Ishikawa (cell line): ENCODE measurements at regions not wholly inside any gene's neighbourhood (a gene's known extent, or its start where the extent isn't known, plus 50 kb on each side); places are given as distances from the start of the nearest gene placed in this dataset.

Experiments used
- CEBPB ChIP-seq: IDR thresholded peaks from 2 replicates; pipeline ENCODE4 v1.6.1; 2012
- CREB1 ChIP-seq: IDR thresholded peaks from 2 replicates; pipeline ENCODE4 v1.6.1; 2012; ENCODE audit warnings: low read depth
- EGR1 ChIP-seq: IDR thresholded peaks from 2 replicates; pipeline ENCODE4 v1.6.1; 2012
- EP300 ChIP-seq: IDR thresholded peaks from 2 replicates; pipeline ENCODE4 v1.6.1; 2012; ENCODE audit warnings: borderline replicate concordance
- FOXM1 ChIP-seq: IDR thresholded peaks from 2 replicates; pipeline ENCODE4 v1.6.1; 2012; ENCODE audit warnings: low read depth, borderline replicate concordance
- RAD21 ChIP-seq: IDR thresholded peaks from 2 replicates; pipeline ENCODE4 v1.6.1; 2012; ENCODE audit warnings: low read depth
- TAF1 ChIP-seq: IDR thresholded peaks from 2 replicates; pipeline ENCODE4 v1.6.1; 2012; ENCODE audit warnings: low read depth, mild to moderate bottlenecking
- TCF12 ChIP-seq: IDR thresholded peaks from 2 replicates; pipeline ENCODE4 v1.6.1; 2012; ENCODE audit warnings: low read depth
- YY1 ChIP-seq: IDR thresholded peaks from 2 replicates; pipeline ENCODE4 v1.6.1; 2012; ENCODE audit warnings: low read depth
- ZBTB7A ChIP-seq: IDR thresholded peaks from 2 replicates; pipeline ENCODE4 v1.6.1; 2012; ENCODE audit warnings: low read depth
- TF ChIP-seq, protein P1 (sequence below): IDR thresholded peaks from 2 replicates; pipeline ENCODE4 v1.6.1; 2012; ENCODE audit warnings: low read depth, mild to moderate bottlenecking
- TF ChIP-seq, protein P2 (sequence below): IDR thresholded peaks from 2 replicates; pipeline ENCODE4 v1.6.1; 2012
- TF ChIP-seq, protein P3 (sequence below): IDR thresholded peaks from 2 replicates; pipeline ENCODE4 v1.6.1; 2012

DNA sequence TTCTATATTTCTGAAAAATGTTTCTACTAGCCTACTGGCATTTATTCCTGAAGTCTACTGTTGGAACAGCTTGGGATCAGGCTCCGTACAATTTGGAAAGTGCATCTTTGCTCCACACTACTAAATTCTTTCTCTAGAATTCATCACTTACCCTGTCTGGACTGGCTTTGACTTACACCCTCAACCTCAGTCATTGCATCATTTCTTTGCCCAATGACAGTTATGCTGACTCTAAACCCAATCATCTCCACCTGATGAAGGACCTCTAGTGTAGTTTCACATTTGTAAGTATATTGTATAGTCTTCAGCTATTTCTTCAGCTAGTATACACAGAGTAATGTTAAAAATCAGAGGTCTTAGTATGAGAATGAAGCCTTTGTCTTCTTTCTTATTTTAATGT, 359.6 kb upstream of the MC4R start:
- TF ChIP-seq CEBPB: no peak
- no peak for TF ChIP-seq YY1
- TF ChIP-seq EP300: no peak
- TF ChIP-seq EGR1: no peak
- no peak for TF ChIP-seq RAD21
- TF ChIP-seq, protein P1, sequence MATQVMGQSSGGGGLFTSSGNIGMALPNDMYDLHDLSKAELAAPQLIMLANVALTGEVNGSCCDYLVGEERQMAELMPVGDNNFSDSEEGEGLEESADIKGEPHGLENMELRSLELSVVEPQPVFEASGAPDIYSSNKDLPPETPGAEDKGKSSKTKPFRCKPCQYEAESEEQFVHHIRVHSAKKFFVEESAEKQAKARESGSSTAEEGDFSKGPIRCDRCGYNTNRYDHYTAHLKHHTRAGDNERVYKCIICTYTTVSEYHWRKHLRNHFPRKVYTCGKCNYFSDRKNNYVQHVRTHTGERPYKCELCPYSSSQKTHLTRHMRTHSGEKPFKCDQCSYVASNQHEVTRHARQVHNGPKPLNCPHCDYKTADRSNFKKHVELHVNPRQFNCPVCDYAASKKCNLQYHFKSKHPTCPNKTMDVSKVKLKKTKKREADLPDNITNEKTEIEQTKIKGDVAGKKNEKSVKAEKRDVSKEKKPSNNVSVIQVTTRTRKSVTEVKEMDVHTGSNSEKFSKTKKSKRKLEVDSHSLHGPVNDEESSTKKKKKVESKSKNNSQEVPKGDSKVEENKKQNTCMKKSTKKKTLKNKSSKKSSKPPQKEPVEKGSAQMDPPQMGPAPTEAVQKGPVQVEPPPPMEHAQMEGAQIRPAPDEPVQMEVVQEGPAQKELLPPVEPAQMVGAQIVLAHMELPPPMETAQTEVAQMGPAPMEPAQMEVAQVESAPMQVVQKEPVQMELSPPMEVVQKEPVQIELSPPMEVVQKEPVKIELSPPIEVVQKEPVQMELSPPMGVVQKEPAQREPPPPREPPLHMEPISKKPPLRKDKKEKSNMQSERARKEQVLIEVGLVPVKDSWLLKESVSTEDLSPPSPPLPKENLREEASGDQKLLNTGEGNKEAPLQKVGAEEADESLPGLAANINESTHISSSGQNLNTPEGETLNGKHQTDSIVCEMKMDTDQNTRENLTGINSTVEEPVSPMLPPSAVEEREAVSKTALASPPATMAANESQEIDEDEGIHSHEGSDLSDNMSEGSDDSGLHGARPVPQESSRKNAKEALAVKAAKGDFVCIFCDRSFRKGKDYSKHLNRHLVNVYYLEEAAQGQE: no peak
- TF ChIP-seq, protein P2, sequence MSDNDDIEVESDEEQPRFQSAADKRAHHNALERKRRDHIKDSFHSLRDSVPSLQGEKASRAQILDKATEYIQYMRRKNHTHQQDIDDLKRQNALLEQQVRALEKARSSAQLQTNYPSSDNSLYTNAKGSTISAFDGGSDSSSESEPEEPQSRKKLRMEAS: no peak
- no peak for TF ChIP-seq CREB1
- TF ChIP-seq FOXM1: no peak
- TF ChIP-seq TCF12: no peak
- no peak for TF ChIP-seq ZBTB7A
- TF ChIP-seq, protein P3, sequence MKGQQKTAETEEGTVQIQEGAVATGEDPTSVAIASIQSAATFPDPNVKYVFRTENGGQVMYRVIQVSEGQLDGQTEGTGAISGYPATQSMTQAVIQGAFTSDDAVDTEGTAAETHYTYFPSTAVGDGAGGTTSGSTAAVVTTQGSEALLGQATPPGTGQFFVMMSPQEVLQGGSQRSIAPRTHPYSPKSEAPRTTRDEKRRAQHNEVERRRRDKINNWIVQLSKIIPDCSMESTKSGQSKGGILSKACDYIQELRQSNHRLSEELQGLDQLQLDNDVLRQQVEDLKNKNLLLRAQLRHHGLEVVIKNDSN: no peak
- no peak for TF ChIP-seq TAF1
